ENCODE measurements at regions not wholly inside any gene's neighbourhood (a gene's known extent, or its start where the extent isn't known, plus 50 kb on each side); places are given as distances from the start of the nearest gene placed in this dataset.

DNA sequence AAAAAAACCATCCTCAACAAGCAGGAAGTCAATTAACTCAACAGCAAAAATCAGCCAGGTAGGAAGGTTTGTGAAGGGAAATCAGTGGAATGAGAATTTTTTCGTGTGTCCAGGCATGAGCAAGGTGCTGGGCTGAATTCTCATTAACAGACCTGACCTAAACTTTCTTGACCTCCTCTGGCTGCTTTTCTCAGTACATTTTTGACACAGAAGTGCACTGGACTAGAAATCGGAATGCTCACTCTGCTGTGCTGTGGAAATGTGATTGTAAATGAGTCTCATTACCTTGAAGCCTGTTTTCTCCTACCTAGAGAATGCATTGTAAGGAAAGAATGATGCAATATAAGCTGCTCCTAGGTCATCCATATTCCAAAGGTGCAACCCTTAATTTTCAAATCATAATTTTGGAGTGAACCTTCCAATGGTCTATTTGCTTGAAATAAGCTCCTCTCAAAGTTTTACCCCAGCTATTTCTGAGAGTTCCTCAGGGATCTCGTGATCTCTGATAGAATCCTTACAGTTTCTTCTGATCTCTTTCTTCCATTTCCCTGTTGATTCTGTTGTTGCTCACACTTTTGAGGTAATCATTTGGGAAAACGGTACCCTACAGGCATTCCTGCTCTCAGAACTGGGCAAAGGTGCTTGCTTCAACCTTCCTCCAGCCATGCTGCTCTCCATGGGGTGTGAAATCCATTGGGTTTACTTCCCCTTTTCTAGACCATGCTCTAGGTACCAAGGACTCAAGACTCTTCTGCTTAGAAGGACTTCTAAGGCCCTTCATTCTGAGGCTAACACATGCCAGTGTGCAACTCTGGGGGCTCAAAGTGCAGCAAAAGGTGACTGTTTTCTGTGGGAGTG lies 104.9 kb upstream of the ITPRID2 start:
- ChIA-PET CTCF (interaction anchor here (1.0 to 1.1 kb wide), 2 partner anchors 12 to 167 kb away, joined by 3 read pairs; no protein-coding TSS in a partner anchor), POLR2A (no interaction called here)
- Mint-ChIP-seq H3K4me3 (no peak overlapping the region), H3K27ac (no peak overlapping the region), H3K9me3 (no peaks in the 10 kb centered on the region), H3K36me3 (ENCODE audit: low read depth) (no peaks in the 10 kb centered on the region), H3K4me1 (ENCODE audit: low read depth) (peaks cover 16% of the 10 kb centered on the region), H3K27me3 (peaks cover 5% of the 10 kb centered on the region)
- TF ChIP-seq, protein P1, sequence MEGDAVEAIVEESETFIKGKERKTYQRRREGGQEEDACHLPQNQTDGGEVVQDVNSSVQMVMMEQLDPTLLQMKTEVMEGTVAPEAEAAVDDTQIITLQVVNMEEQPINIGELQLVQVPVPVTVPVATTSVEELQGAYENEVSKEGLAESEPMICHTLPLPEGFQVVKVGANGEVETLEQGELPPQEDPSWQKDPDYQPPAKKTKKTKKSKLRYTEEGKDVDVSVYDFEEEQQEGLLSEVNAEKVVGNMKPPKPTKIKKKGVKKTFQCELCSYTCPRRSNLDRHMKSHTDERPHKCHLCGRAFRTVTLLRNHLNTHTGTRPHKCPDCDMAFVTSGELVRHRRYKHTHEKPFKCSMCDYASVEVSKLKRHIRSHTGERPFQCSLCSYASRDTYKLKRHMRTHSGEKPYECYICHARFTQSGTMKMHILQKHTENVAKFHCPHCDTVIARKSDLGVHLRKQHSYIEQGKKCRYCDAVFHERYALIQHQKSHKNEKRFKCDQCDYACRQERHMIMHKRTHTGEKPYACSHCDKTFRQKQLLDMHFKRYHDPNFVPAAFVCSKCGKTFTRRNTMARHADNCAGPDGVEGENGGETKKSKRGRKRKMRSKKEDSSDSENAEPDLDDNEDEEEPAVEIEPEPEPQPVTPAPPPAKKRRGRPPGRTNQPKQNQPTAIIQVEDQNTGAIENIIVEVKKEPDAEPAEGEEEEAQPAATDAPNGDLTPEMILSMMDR (IDR thresholded peaks at IDR 0.05): no peak
- intact Hi-C loops (cut with micrococcal nuclease): no loop called here
- DNase-seq (no peak), ATAC-seq (no peak)

DNA sequence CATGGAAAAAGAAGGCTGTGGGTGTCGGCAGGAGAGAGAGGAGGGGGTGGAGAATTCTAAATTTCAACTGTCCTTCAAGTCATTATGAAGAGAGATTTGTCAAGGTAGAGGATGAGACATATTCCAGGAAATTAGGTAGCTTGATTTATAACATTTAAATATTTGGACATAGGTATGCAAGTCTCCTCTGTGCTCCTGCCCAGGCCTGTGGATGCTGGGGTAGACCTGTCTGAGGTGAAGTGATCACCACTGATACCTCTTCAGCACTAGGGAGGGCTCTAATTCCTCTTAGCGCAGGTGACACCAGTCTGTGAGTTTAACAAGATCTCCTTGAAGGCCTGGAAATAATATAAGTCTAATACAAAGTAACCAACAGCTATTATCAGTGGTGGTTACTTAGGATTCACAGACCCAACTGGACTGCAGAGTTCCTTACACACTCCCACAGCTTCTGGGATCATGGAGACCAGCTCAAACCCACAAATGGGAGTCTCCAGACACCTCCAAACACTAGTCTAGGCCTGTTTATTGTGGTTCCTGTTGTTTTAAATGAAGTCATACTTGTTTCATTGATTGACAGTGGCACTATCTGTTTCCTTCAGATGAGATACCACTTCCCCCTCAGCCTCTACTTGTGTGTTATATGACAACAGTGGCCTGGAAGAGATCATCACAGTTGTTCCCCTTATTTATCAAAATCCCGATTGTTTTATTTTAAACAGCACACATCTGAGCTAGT lies 104.1 kb upstream of the ITPRID2 start:
- ATAC-seq: no peak
- ChIA-PET CTCF (interaction anchor here (1.0 to 1.2 kb wide), 3 partner anchors 11 to 166 kb away, joined by 3 read pairs; no protein-coding TSS in a partner anchor), POLR2A (no interaction called here)
- Mint-ChIP-seq H3K9me3 (no peaks in the 10 kb centered on the region), H3K4me1 (ENCODE audit: low read depth) (peaks cover 19% of the 10 kb centered on the region), H3K36me3 (ENCODE audit: low read depth) (no peaks in the 10 kb centered on the region), H3K4me3 (no peak overlapping the region), H3K27ac (no peak overlapping the region), H3K27me3 (peaks cover 5% of the 10 kb centered on the region)
- TF ChIP-seq, protein P1 (IDR thresholded peaks at IDR 0.05): no peak
- no peak for DNase-seq
- intact Hi-C loops (cut with micrococcal nuclease): no loop called here

DNA sequence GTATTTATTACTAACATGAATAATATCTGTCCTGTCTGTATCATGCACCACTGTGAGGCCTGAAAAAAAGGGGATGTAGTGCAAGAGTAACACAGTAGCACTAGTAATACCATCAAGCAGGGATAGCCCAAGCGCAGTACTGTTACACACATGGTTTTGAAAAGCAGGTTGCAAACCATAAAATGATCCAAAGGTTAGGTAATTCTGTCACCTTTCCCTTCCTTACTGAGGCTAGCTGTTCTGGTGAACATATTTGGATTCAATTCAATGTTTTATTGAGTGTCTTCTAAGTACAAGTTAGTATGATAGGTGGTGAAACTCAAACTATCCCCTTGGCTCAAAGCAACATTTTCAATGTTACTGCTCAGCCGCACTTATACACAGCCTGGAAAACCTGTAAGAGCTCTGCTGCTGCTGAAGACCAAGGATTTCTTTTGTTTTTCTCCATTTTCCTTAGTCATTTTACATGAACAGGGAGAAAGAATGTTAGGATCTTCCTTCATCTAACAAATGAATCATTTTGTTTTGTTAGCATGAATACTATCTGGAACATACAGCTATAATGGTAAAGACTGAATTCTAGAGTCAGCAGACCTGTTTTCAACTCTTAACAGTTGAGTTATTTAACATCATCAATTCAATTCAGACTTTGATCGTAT lies 102.5 kb upstream of the ITPRID2 start:
- CTCF ChIA-PET: no interaction called here
- Mint-ChIP-seq H3K27me3 (peaks cover 1% of the 10 kb centered on the region), H3K27ac (no peak overlapping the region), H3K4me3 (no peak overlapping the region), H3K36me3 (ENCODE audit: low read depth) (no peaks in the 10 kb centered on the region), H3K4me1 (ENCODE audit: low read depth) (peaks cover 19% of the 10 kb centered on the region), H3K9me3 (peaks cover 2% of the 10 kb centered on the region)
- intact Hi-C loops (cut with micrococcal nuclease): no loop called here
- TF ChIP-seq, protein P1 (IDR thresholded peaks at IDR 0.05): no peak
- no peak for ATAC-seq
- DNase-seq: no peak
- POLR2A ChIA-PET: no interaction called here

DNA sequence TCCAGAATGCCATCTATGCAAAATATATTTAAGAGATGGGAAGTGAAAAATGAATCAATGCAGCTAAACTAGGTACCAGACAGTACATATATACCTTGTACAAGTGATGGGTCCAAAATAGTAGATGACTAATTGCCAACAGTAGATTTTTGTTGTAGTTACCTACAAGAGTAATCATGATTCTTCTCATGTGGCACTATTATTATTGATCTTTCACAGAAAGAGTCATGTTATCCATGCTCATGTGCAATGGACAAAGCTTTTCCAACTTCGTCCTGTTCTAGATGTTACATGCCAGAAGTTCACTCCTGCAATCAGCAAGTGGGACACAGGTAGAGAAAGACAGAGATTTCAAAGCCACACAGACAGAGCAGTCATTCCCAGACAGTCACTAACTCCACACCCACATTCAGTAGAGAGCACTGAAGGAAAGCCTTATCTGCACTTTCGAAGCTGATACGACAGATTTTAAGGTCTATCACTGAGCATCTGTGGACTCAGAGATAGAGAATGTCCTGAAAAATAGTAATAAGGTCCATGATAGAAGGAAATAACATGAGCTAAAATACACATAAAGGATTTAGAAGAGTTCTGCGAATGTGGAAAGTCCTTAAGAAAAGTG lies 101.6 kb upstream of the ITPRID2 start:
- Mint-ChIP-seq H3K4me1 (ENCODE audit: low read depth) (peaks cover 19% of the 10 kb centered on the region), H3K27me3 (peaks cover 1% of the 10 kb centered on the region), H3K9me3 (peaks cover 2% of the 10 kb centered on the region), H3K36me3 (ENCODE audit: low read depth) (no peaks in the 10 kb centered on the region), H3K27ac (no peak overlapping the region), H3K4me3 (no peak overlapping the region)
- ChIA-PET POLR2A (no interaction called here), CTCF (no interaction called here)
- ATAC-seq (no peak), DNase-seq (no peak)
- intact Hi-C loops (cut with micrococcal nuclease): no loop called here
- TF ChIP-seq, protein P1 (IDR thresholded peaks at IDR 0.05): no peak

Data from activated CD8-positive, alpha-beta T cell treated with anti-CD3 and anti-CD28 coated beads for 36 hours (primary cell).